ENCODE measurements at regions not wholly inside any gene's neighbourhood (a gene's known extent, or its start where the extent isn't known, plus 50 kb on each side); places are given as distances from the start of the nearest gene placed in this dataset.

GRCh38 chr13:27370305-27370872 is 54.0 kb upstream of the GTF3A start:
- no peak for DNase-seq (ENCODE audit: extremely low read depth, low read depth)
- no peak for TF ChIP-seq CTCF (IDR thresholded peaks at IDR 0.05; ENCODE audit: low read depth, low read length)

GRCh38 chr13:27371932-27372331 is 52.5 kb upstream of the GTF3A start:
- DNase-seq (ENCODE audit: extremely low read depth, low read depth): no peak
- TF ChIP-seq CTCF (IDR thresholded peaks at IDR 0.05; ENCODE audit: low read depth, low read length): no peak

- DNase-seq (ENCODE audit: extremely low read depth, low read depth): no peak
- TF ChIP-seq CTCF (IDR thresholded peaks at IDR 0.05; ENCODE audit: low read depth, low read length): no peak
These were observed 51.5 kb upstream of the GTF3A start for GRCh38 chr13:27372896-27373295.

GRCh38 chr13:27374126-27374613 is 50.2 kb upstream of the GTF3A start:
- TF ChIP-seq CTCF (IDR thresholded peaks at IDR 0.05; ENCODE audit: low read depth, low read length): no peak

More at GRCh38 chr13:27374126-27374613, 50.2 kb upstream of the GTF3A start:
- no peak for DNase-seq (ENCODE audit: extremely low read depth, low read depth)

Data from AG09319 (cell line).